Fibroblast of villous mesenchyme (primary cell): ENCODE measurements at regions not wholly inside any gene's neighbourhood (a gene's known extent, or its start where the extent isn't known, plus 50 kb on each side); places are given as distances from the start of the nearest gene placed in this dataset.

Experiments
- DNase-seq: peaks from one replicate; pipeline ENCODE4 v3.0.0-alpha.2; 2010; ENCODE audit warnings: low read depth
- H3K4me3 ChIP-seq: 2 replicates; pipeline ENCODE4 v1.5.1; 2011; ENCODE audit warnings: low read depth, mild to moderate bottlenecking, low read length
- CTCF ChIP-seq: IDR thresholded peaks from 2 replicates; pipeline ENCODE4 v1.5.1; 2012; ENCODE audit warnings: low read depth, mild to moderate bottlenecking, low read length; ENCODE audit not compliant: insufficient read depth

DNA sequence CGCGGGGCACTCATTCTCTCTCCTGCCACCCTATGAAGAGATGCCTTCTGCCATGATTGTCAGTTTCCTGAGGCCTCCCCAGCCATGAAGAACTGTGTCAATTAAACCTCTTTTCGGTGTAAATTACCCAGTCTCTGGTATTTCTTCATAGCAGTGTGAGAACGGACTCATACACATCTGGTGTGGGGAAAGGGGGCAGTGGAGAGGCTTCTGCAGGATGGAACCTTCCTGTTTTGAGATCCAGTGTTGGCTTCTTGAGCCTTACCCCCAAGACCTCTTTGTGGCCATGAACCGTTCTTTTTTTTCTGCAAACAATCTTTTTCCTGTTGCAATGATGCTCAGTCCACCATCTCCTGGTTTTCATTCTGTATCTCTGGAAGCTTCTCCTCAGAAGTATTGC lies 248.4 kb downstream of the PRDM2 start:
- H3K4me3 ChIP-seq, result no peak overlapping the region
- TF ChIP-seq CTCF, result no peak
- no peak for DNase-seq

DNA sequence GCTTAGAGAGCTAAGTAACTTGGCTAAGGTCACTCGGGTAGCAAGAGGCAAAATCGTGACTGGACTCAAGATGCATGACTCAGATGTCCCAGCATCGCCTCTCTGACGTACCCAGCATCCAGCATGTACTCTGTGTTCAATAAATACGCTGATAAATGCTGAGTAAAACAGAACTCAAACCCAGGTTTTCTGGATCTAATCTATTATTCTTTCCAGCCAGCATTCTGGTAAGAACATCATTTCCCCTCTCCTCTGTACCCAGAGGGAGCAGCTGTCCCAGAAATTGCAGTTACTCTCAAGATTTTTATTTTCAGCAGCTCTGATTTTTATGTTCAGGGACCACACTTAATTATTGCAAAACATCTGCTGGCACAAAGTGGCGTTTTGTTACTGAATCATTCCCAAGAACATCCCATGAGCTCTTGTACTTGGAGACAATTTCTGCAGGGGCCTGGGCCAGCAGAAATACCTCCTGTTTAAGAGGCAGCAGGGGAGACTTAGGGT lies 249.0 kb downstream of the PRDM2 start:
- peak; percentile 35 for DNase-seq
- H3K4me3 ChIP-seq, result no peak overlapping the region
- no peak for TF ChIP-seq CTCF

DNA sequence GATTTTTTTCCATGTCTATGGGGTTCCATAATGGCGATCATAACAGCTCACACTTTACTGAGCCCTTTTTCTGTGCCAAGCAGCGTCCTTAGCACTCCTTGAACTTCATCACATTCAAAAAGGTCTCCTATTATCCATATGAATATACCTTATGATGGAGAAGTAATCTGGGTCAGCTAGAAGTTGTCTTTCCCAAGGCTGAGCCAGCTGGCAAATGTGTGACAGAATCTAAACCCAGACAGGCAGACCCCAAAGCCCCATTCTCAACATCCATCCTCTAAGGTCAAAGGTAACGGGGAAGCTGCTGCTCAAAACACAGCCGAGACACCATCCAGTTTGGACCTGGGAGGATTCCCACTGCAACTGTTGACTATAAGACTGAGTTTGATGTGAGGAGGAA lies 249.6 kb downstream of the PRDM2 start:
- TF ChIP-seq CTCF, result no peak
- H3K4me3 ChIP-seq, result no peak overlapping the region
- DNase-seq, result no peak

DNA sequence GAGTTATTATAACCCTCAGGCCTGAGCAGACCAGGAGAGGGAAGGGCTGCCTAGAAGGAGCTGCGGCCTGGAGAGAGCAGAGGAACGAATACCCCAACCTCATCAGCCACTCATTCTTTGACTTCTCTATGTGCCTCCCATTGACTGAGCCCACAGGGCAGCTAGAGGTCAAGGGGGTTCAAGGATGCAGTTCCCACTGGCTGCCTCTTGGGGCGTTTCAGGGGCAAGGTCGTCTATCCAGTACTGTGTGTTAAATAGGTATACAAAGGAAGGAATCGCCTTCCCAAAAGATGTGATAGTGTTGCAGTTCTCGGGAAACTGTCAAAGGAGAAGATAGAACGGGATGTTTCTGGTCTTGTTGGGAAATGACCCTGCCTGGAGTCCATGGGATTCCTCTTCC lies 250.6 kb downstream of the PRDM2 start:
- no peak overlapping the region for H3K4me3 ChIP-seq
- no peak for TF ChIP-seq CTCF
- DNase-seq, result no peak

DNA sequence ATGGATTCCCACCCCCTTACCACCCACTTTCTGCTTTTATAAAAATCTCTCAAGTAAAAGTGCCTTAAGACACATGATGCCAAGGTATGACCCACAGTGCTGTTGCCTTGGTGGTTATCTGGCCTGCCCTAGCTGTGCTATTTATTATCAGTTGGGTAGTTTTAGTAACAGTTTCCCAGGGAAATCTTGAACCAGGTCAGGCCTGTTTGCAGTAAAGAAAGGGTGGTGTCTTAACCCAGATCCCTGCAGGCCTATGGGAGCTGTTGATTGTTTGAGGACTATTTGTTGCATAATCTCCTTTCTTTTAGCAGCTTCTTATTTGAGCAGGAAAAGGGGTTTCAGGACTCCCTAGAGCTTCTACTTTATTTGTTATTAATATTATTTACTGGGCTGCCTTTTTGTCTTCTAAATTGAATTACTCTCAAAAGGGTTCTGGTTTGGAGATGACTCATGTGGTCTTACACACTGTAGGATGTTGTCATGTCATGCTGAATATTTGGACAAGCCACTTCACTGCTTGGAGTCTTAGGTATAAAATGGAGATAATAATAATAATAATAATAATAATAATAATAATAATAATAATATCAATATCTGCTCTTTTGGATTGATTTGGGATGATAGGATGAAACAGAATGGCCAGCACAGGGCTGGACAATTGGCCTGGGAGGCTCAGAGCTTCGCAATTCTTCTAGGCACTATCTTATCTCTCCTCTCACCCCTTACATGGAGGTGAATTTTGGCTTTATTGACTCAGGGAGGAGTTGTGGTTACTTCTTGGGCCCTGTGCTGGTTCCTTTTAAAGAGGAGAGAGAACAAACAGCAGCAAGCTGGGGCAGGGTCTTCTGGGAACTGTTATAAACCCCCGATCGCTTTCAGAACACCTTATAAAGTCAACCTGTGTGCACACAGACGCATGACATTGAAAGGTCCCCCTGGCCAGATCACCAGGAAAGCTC lies 252.1 kb downstream of the PRDM2 start:
- no peak for DNase-seq
- no peak for TF ChIP-seq CTCF
- H3K4me3 ChIP-seq, result no peak overlapping the region

DNA sequence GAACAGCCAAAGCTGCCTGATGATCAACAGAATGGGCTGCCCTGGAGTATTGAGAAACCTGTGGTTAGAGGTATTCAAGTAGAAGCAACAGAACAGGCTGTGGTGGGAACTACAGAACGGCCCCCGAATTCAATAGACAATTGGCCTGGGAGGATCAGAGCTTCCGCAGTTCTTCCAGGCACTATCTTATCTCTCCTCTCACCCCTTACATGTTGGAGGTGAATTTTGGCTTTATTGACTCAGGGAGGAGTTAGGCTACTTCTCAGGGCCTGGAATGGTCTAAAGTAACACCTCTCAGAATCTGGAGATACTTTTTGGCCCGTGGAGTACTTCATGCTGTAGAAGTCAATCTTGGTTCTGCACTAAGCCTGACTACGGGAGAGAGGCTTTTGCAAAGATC lies 253.0 kb downstream of the PRDM2 start:
- DNase-seq, result no peak
- no peak for TF ChIP-seq CTCF
- no peak overlapping the region for H3K4me3 ChIP-seq
